ENCODE measurements at regions not wholly inside any gene's neighbourhood (a gene's known extent, or its start where the extent isn't known, plus 50 kb on each side); places are given as distances from the start of the nearest gene placed in this dataset.
"Not testable (repeated sequence)": the region's sequence is repeated elsewhere in the genome, so short reads cannot be mapped to it uniquely, and the experiment has no call there.

DNA sequence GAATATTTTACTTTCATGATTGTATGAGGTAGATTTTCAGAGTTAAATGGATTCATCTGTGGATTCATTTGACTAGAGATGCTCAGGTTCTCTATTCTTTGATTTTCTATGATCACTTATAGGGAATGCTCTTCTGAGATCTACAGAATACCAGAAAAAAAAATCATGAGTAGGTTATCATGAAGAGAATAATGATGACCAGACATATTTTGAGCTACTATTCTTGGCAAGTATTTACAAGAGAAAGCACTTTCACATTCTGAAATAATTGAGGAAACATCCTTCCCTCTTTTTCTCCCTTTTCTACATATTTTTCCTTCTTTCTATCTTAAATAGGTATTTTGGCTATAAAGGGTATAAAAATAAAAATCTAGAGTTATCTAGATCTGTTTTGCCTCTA, 543.0 kb upstream of the TUSC1 start:
- DNase-seq (ENCODE audit: low spot score): no peak
- TF ChIP-seq, protein P1, sequence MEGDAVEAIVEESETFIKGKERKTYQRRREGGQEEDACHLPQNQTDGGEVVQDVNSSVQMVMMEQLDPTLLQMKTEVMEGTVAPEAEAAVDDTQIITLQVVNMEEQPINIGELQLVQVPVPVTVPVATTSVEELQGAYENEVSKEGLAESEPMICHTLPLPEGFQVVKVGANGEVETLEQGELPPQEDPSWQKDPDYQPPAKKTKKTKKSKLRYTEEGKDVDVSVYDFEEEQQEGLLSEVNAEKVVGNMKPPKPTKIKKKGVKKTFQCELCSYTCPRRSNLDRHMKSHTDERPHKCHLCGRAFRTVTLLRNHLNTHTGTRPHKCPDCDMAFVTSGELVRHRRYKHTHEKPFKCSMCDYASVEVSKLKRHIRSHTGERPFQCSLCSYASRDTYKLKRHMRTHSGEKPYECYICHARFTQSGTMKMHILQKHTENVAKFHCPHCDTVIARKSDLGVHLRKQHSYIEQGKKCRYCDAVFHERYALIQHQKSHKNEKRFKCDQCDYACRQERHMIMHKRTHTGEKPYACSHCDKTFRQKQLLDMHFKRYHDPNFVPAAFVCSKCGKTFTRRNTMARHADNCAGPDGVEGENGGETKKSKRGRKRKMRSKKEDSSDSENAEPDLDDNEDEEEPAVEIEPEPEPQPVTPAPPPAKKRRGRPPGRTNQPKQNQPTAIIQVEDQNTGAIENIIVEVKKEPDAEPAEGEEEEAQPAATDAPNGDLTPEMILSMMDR (IDR thresholded peaks at IDR 0.05; ENCODE audit: extremely low read depth, insufficient read depth, missing control alignments): no peak

DNA sequence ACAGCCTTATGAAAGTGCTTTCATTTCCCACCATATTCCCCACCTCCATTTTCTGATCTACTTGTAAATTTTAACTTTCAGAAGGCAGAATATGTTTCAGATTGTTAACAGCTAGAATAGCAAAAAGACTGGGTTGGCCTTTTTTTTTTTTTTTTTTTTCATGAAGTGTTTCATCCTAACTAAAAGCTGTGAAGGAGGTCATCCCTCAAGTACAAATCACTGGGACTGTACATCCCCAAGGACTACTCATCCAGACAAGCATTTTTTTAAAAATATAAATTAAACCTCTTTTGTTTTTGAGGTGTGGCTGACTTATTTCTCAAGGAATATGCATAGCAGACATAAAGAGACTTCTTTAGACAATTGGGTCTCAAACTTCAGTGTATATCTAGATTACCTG, 542.1 kb upstream of the TUSC1 start:
- in situ Hi-C loops (cut with MboI; ENCODE audit: low pct_unique_long_range_greater_than_20kb, low sequenced_read_pairs, unreplicated experiment): no loop called here
- TF ChIP-seq, protein P1 (IDR thresholded peaks at IDR 0.05; ENCODE audit: extremely low read depth, insufficient read depth, missing control alignments): no peak
- no peak for DNase-seq (ENCODE audit: low spot score)

More for the DNA sequence above, 543.0 kb upstream of the TUSC1 start:
- in situ Hi-C loops (cut with MboI; ENCODE audit: low pct_unique_long_range_greater_than_20kb, low sequenced_read_pairs, unreplicated experiment): no loop called here

DNA sequence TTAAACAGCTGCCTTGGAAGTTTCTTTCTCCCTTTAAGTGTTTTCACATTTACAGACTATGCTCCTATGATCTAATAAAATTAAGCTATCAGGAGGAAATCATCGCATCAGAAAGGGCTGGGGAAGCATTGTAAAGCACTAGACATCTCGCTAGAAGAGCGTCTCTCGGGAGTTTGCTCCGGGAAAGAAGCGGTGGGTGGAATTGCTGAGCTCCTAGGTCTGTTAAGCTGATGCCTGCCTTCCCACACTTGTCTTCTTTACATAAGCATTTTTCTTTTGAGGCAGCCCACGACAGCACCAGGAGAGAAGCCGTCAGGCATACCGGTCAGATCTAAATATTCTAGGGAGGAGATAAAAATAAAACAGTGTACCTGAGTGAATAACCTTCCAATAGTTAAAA, 541.7 kb upstream of the TUSC1 start:
- TF ChIP-seq, protein P1 (IDR thresholded peaks at IDR 0.05; ENCODE audit: extremely low read depth, insufficient read depth, missing control alignments): no peak
- in situ Hi-C loops (cut with MboI; ENCODE audit: low pct_unique_long_range_greater_than_20kb, low sequenced_read_pairs, unreplicated experiment): no loop called here

DNA sequence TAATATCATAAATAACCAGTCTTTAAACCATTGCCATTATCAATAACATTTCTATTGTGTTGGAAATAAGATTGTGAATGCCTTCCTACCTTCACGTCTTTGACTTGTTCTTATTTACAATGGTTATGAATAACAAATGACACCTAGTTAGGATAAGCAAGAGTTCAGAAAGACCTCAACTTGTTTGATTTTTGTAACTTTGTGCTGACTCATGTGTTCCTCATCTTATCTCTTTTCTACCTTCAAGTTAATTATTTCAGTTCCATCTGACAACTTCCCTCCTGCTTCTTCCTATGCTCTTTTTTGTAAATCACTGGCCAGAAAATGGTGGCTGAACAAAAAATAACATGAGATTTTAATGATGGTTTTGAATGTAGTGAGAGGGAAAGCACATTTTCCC, 538.5 kb upstream of the TUSC1 start:
- TF ChIP-seq, protein P1 (IDR thresholded peaks at IDR 0.05; ENCODE audit: extremely low read depth, insufficient read depth, missing control alignments): no peak
- in situ Hi-C loops (cut with MboI; ENCODE audit: low pct_unique_long_range_greater_than_20kb, low sequenced_read_pairs, unreplicated experiment): no loop called here
- DNase-seq (ENCODE audit: low spot score): no peak

More for the DNA sequence above, 541.7 kb upstream of the TUSC1 start:
- no peak for DNase-seq (ENCODE audit: low spot score)

DNA sequence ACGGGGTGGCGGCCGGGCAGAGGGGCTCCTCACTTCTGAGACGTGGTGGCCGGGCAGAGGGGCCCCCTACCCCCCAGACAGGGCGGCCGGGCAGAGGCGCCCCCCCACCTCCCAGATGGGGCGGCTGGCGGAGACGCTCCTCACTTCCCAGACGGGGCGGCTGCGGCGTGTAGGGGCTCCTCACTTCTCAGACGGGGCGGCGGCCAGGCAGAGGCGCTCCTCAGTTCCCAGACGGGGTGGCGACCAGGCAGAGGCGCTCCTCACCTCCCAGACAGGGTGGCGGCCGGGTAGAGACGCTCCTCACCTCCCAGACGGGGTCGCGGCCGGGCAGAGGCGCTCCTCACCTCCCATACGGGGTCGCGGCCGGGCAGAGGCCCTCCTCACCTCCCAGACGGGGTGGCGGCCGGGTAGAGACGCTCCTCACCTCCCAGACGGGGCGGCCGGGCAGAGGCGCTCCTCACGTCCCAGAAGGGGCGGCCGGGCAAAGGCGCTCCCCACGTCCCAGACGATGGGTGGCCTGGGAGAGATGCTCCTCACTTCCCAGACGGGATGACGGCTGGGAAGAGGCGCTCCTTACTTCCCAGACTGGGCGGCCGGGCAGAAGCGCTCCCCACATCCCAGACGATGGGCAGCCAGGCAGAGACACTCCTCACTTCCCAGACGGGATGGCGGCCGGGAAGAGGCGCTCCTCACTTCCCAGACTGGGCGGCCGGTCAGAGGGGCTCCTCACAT, 536.6 kb upstream of the TUSC1 start:
- DNase-seq (ENCODE audit: low spot score); in situ Hi-C loops (cut with MboI; ENCODE audit: low pct_unique_long_range_greater_than_20kb, low sequenced_read_pairs, unreplicated experiment): not testable (repeated sequence)

DNA sequence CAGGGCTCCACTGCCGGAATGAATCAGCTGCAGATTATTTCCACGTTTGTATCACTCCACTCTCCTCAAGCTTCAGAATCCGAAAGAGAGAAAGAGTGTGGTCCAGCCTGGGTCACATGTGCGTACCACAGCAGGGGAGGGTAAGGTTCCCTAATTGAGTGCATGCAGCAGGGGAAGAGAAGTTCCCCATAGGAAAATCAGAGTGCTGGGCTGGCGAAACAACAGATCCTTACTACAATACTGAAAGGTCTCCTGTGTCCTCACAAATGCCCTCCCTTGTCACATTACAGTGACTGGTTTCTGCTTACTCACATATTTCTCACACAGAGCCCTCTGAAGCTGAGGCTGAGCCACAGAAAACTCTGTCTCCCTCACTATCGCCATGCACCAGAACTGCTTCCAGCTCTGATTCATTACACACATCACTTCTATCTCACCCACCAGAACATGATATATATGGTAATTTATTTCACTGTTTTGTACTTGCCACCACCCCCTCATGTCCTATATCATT, 532.2 kb upstream of the TUSC1 start:
- in situ Hi-C loops (cut with MboI; ENCODE audit: low pct_unique_long_range_greater_than_20kb, low sequenced_read_pairs, unreplicated experiment): no loop called here
- DNase-seq (ENCODE audit: low spot score): no peak
- TF ChIP-seq, protein P1 (IDR thresholded peaks at IDR 0.05; ENCODE audit: extremely low read depth, insufficient read depth, missing control alignments): no peak

DNA sequence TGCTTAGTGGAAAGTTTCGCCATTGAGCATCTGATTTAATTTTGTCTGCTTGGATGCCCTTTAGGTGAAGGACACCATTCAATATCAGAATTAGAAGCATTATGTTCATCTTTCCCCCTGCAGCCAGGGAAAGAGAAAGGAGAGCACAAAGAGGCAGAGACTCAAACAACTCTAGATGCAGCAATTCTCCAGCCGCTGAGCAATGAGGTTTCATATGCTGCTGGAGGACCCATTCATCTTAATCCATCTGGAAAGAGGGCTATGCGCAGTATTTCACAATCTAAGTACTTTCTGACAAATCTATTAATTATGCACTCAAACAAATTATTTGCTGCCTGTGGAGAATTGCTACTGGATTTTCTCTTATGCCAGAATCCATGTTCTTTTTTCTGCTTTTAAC, 527.0 kb upstream of the TUSC1 start:
- TF ChIP-seq, protein P1 (IDR thresholded peaks at IDR 0.05; ENCODE audit: extremely low read depth, insufficient read depth, missing control alignments): no peak
- in situ Hi-C loops (cut with MboI; ENCODE audit: low pct_unique_long_range_greater_than_20kb, low sequenced_read_pairs, unreplicated experiment): no loop called here
- DNase-seq (ENCODE audit: low spot score): no peak

Data from GM13977 (cell line).